Testis (tissue), 2 donors: ENCODE measurements at regions not wholly inside any gene's neighbourhood (a gene's known extent, or its start where the extent isn't known, plus 50 kb on each side); places are given as distances from the start of the nearest gene placed in this dataset.

Experiments used
- DNase-seq: peaks from one replicate; pipeline ENCODE4 v3.0.0-alpha.2; 2019
- H3K27ac ChIP-seq, 2 donors: fragments of 200-600 bp; sonication (generic); one replicate each; pipeline ENCODE4 v1.5.1; 2019
- H3K27me3 ChIP-seq: fragments of 200-600 bp; sonication (generic); one replicate; pipeline ENCODE4 v1.5.1; 2019
- H3K36me3 ChIP-seq: fragments of 200-600 bp; sonication (generic); one replicate; pipeline ENCODE4 v1.5.1; 2017; ENCODE audit warnings: low read depth; ENCODE audit errors: missing control alignments
- H3K4me1 ChIP-seq: fragments of 200-600 bp; sonication (generic); one replicate; pipeline ENCODE4 v1.5.1; 2019
- H3K4me3 ChIP-seq, 2 donors: fragments of 200-600 bp; sonication (generic); one replicate each; pipeline ENCODE4 v1.5.1; 2017 to 2019
- H3K9me3 ChIP-seq: fragments of 200-600 bp; sonication (generic); one replicate; pipeline ENCODE4 v1.5.1; 2017
- POLR2A ChIP-seq: fragments of 450-650 bp; IDR thresholded peaks from one replicate; pipeline ENCODE4 v1.6.1; 2017; ENCODE audit warnings: antibody characterized with exemption, mild to moderate bottlenecking, moderate library complexity
- WGBS, 2 donors: methylation state at CpG; one replicate each; pipeline ENCODE4 v1.1.5; 2018; 5-methylcytosine and 5-hydroxymethylcytosine counted together
- intact Hi-C: fragments of 100-400 bp; cut with DNase I; formaldehyde crosslinking; loops from one replicate; pipeline ENCODE4 v1.15.1; 2023; ENCODE audit warnings: low total_unique reads
- TF ChIP-seq, protein P1 (sequence below), 3 experiments: fragments of 450-650 bp in 2 of 3; fragments of 200-600 bp in 1 of 3; sonication (generic) in 1 of 3; IDR thresholded peaks; one replicate each; pipeline ENCODE4 v1.5.1; 2016 to 2019; ENCODE audit warnings: antibody characterized with exemption in 3 of 3, mild to moderate bottlenecking in 2 of 3, moderate library complexity in 1 of 3

DNA sequence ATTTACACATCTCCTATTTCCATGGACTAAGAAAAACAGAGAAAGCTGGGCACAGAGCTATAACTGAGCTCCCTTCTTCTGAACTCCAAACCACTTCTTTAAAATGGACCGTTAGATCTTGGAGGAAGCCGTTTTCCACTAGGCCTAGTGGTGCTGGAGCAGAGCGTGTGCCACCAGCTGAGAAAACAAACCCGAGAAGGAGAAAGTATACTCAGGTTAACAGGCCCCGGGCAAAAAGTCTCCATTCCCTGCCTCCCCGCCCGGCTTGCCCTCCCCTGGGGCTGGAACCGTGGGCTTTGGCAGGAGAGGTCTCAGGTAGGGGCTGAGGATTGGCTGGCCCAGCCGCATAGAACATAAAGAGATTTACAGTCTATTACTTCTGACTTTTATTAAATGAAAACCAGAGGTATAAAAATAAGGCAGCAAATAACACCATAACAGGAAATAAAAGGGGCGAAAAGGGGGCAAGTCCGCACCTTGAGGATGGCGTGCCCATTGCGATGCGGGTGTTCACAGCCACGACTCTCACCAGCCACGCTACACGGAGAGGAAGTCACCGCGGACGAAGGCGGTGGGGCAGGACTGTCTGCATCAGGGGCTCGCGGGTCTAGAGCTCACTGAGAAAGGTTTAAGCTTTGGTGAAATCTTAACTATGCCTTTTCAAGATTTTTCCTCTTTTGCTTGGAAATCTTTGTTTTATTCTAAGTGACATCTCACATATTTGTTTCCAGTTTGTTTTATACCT, 191.2 kb upstream of the GMDS start:
- Histone ChIP-seq H3K36me3 (no peaks in the 10 kb centered on the region), H3K9me3 (no peaks in the 10 kb centered on the region), H3K27me3 (no peaks in the 10 kb centered on the region), H3K27ac (no peak overlapping the region), H3K4me1 (no peaks in the 10 kb centered on the region), H3K4me3 (no peak overlapping the region)
- no peak for DNase-seq
- TF ChIP-seq POLR2A: no peak
- TF ChIP-seq, protein P1, sequence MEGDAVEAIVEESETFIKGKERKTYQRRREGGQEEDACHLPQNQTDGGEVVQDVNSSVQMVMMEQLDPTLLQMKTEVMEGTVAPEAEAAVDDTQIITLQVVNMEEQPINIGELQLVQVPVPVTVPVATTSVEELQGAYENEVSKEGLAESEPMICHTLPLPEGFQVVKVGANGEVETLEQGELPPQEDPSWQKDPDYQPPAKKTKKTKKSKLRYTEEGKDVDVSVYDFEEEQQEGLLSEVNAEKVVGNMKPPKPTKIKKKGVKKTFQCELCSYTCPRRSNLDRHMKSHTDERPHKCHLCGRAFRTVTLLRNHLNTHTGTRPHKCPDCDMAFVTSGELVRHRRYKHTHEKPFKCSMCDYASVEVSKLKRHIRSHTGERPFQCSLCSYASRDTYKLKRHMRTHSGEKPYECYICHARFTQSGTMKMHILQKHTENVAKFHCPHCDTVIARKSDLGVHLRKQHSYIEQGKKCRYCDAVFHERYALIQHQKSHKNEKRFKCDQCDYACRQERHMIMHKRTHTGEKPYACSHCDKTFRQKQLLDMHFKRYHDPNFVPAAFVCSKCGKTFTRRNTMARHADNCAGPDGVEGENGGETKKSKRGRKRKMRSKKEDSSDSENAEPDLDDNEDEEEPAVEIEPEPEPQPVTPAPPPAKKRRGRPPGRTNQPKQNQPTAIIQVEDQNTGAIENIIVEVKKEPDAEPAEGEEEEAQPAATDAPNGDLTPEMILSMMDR (IDR thresholded peaks at IDR 0.05): no peak
- intact Hi-C loops: no loop called here
- WGBS, 2 donors: 85 to 88% methylated on average over 23 of the region's 23 CpGs

DNA sequence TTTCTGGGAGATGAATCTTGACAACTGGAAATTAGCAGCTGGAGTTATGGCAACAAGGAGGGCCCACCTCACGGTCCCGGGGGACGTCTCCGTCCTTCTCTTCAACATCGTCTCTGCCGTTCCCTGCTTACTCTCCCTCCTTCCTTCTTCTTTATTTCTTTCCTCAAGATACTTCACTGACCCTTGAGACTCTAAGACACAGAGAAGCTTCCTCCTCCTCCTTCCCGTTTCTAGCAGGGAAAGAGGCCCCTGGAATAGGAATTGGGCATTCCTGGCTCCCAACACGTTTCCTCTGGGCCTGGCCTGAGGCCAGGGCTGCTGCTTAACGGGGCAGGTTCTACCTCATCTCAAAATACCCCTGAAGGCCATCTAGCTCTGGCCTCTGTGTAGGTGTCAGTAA, 189.9 kb upstream of the GMDS start:
- Histone ChIP-seq H3K9me3 (no peaks in the 10 kb centered on the region), H3K27ac (no peak overlapping the region), H3K4me1 (no peaks in the 10 kb centered on the region), H3K27me3 (no peaks in the 10 kb centered on the region), H3K36me3 (no peaks in the 10 kb centered on the region), H3K4me3 (no peak overlapping the region)
- DNase-seq: no peak
- whole genome bisulfite sequencing, 2 donors: 76 to 81% methylated on average over 9 of the region's 9 CpGs
- intact Hi-C loops: no loop called here
- no peak for TF ChIP-seq POLR2A
- TF ChIP-seq, protein P1 (IDR thresholded peaks at IDR 0.05): no peak

DNA sequence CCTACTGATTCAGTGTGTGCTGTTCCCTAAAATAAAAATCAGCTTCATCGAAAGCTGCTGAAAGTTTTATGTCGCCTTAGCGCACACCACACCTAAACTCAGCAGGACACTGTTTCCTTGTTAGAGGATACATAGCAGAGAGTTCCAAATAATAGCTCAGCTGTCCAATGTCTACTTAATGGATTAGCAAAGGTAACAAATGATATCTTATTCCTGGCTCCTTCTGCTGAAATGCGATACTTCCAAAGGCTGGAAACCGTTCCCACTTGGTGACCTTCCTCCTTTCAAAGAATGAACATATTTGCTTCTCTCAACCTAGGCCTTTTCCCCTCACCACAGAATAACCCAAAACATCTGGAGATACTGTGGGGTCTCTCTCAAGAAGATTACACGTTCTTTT, 189.5 kb upstream of the GMDS start:
- intact Hi-C loops: no loop called here
- H3K36me3 ChIP-seq: no peaks in the 10 kb centered on the region
- no peaks in the 10 kb centered on the region for H3K9me3 ChIP-seq
- no peaks in the 10 kb centered on the region for H3K27me3 ChIP-seq
- WGBS, 2 donors: 69 to 81% methylated on average over 6 of the region's 6 CpGs
- DNase-seq: no peak
- no peak for TF ChIP-seq POLR2A
- TF ChIP-seq, protein P1 (IDR thresholded peaks at IDR 0.05): no peak
- H3K4me1 ChIP-seq: no peaks in the 10 kb centered on the region
- no peak overlapping the region for H3K27ac ChIP-seq
- no peak overlapping the region for H3K4me3 ChIP-seq

DNA sequence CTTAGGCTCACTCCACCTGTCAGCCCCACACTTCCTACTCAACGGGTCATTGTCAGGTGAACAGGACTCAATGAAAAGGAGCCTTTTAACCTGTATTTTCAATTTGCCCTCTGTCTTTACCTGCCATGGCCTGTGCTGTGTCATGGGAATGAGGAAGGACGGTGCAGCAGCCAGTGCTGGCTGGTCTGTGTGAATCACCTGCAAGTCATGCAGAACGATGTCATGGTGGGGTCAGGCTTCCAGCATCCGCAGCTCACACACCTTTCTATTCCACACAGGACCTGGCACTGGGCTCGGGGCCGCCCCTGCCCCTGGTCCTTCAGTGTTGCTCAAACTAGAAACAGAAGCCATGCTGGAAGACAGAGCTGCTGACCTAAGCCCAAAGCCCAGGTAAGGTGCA, 188.7 kb upstream of the GMDS start:
- Histone ChIP-seq H3K36me3 (no peaks in the 10 kb centered on the region), H3K27me3 (no peaks in the 10 kb centered on the region), H3K9me3 (no peaks in the 10 kb centered on the region), H3K4me3 (no peak overlapping the region), H3K27ac (no peak overlapping the region), H3K4me1 (no peaks in the 10 kb centered on the region)
- intact Hi-C loops: no loop called here
- TF ChIP-seq POLR2A: no peak
- TF ChIP-seq, protein P1 (IDR thresholded peaks at IDR 0.05): no peak
- no peak for DNase-seq
- 86 to 95% methylated on average over 3 to 6 of the region's 6 CpGs for WGBS, 2 donors

- intact Hi-C loops: no loop called here
These were observed 188.3 kb upstream of the GMDS start for GRCh38 chr6:2433711-2434110.

More at GRCh38 chr6:2433711-2434110, 188.3 kb upstream of the GMDS start:
- Histone ChIP-seq H3K4me1 (no peaks in the 10 kb centered on the region), H3K36me3 (no peaks in the 10 kb centered on the region), H3K27ac (no peak overlapping the region), H3K4me3 (no peak overlapping the region), H3K27me3 (no peaks in the 10 kb centered on the region), H3K9me3 (no peaks in the 10 kb centered on the region)
- 91 to 95% methylated on average over 8 to 9 of the region's 9 CpGs for WGBS, 2 donors
- no peak for DNase-seq
- TF ChIP-seq, protein P1 (IDR thresholded peaks at IDR 0.05): no peak
- TF ChIP-seq POLR2A: no peak
